Endothelial cell of umbilical vein (primary cell): ENCODE measurements at regions not wholly inside any gene's neighbourhood (a gene's known extent, or its start where the extent isn't known, plus 50 kb on each side); places are given as distances from the start of the nearest gene placed in this dataset.

Experiments
- BruUV-seq: library from RNA; stranded (reverse); fragments of 400-500 nt; replicated peaks from 2 replicates; lab custom pipeline; 2021; lab: Mats Ljungman, UMichigan
- CTCF ChIA-PET: fragments of 300-600, 350-600 bp; sonication (Branson Sonifier 250); formaldehyde crosslinking; loops from one replicate; lab custom pipeline; 2021; ENCODE audit warnings: antibody characterized with exemption, inconsistent platforms; lab: Charles Lee
- POLR2A ChIA-PET: fragments of 300-600, 350-600 bp; sonication (Branson Sonifier 250); formaldehyde crosslinking; loops from one replicate; lab custom pipeline; 2021; ENCODE audit warnings: antibody characterized with exemption, inconsistent platforms; lab: Charles Lee
- DNase-seq: peaks from one replicate; pipeline ENCODE4 v3.0.0-alpha.2; 2011; ENCODE audit warnings: low read depth, low spot score
- FAIRE-seq: peaks from 2 replicates; lab custom pipeline; 2011; peaks lifted over from hg19 to GRCh38; lab: Jason Lieb, UNC
- H2AFZ ChIP-seq: 2 replicates; pipeline ENCODE4 v1.6.0; 2012; ENCODE audit warnings: low read depth, low read length, control low read depth, inconsistent platforms
- H3K27ac ChIP-seq: 2 replicates; pipeline ENCODE4 v1.5.1; 2011; ENCODE audit warnings: low read depth, mild to moderate bottlenecking, control low read depth, low read length, moderate library complexity; ENCODE audit not compliant: insufficient read depth
- H3K27me3 ChIP-seq, 2 experiments: 2 replicates each; pipeline versions ENCODE4 v1.6.0 to v1.6.1; 2011; ENCODE audit warnings: low read length in 2 of 2, mixed read lengths in 1 of 2; ENCODE audit not compliant: control insufficient read depth in 2 of 2, insufficient read depth in 2 of 2
- H3K36me3 ChIP-seq, 2 experiments: 2 replicates in 1 of 2; 3 replicates in 1 of 2; pipeline ENCODE4 v1.5.1; 2011; ENCODE audit warnings: low read length in 2 of 2, mild to moderate bottlenecking in 1 of 2, moderate library complexity in 1 of 2; ENCODE audit not compliant: control insufficient read depth in 2 of 2, insufficient read depth in 2 of 2; ENCODE audit errors: extremely low read depth in 1 of 2
- H3K4me1 ChIP-seq: 3 replicates; pipeline ENCODE4 v1.5.1; 2011; ENCODE audit warnings: mild to moderate bottlenecking, low read length; ENCODE audit not compliant: control insufficient read depth, insufficient read depth; ENCODE audit errors: extremely low read depth
- H3K4me2 ChIP-seq: 2 replicates; pipeline ENCODE4 v1.6.1; 2011; ENCODE audit warnings: low read length, control low read depth, mixed read lengths; ENCODE audit not compliant: insufficient read depth
- H3K4me3 ChIP-seq, 3 experiments: fragments of 200-600 bp in 1 of 3; sonication (generic), shearing (Covaris generic) in 1 of 3; replicated peaks in 1 of 3; 2 replicates each; pipeline ENCODE4 v1.5.1; 2011 to 2016; ENCODE audit warnings: control low read depth in 3 of 3, low read length in 3 of 3, mild to moderate bottlenecking in 2 of 3, inconsistent platforms in 1 of 3, low read depth in 1 of 3, moderate library complexity in 1 of 3; ENCODE audit not compliant: insufficient read depth in 1 of 3
- H3K79me2 ChIP-seq: 2 replicates; pipeline ENCODE4 v1.6.0; 2012; ENCODE audit warnings: low read length, inconsistent platforms; ENCODE audit not compliant: control insufficient read depth, insufficient read depth
- H3K9ac ChIP-seq: replicated peaks from 2 replicates; pipeline ENCODE3; 2011; ENCODE audit warnings: low read length, control low read depth; ENCODE audit not compliant: insufficient read depth; ENCODE audit errors: extremely low read depth
- H3K9me1 ChIP-seq: replicated peaks from 3 replicates; pipeline ENCODE4 v1.6.0; 2011; ENCODE audit warnings: mild to moderate bottlenecking, low read length; ENCODE audit not compliant: control insufficient read depth, insufficient read depth; ENCODE audit errors: extremely low read depth
- H3K9me3 ChIP-seq: replicated peaks from 2 replicates; pipeline ENCODE4 v1.5.1; 2012; ENCODE audit warnings: low read length, inconsistent platforms; ENCODE audit not compliant: control insufficient read depth, insufficient read depth
- H4K20me1 ChIP-seq: replicated peaks from 2 replicates; pipeline ENCODE3; 2011; ENCODE audit warnings: mild to moderate bottlenecking, low read length; ENCODE audit not compliant: control insufficient read depth, insufficient read depth; ENCODE audit errors: extremely low read depth
- CTCF ChIP-seq, 2 donors: IDR thresholded peaks; 1 replicate in 1 of 2; 2 replicates in 1 of 2; pipeline ENCODE4 v1.5.1; 2011; ENCODE audit warnings: low read length in 2 of 2, mild to moderate bottlenecking in 2 of 2, moderate library complexity in 2 of 2, control low read depth in 1 of 2, inconsistent platforms in 1 of 2, low read depth in 1 of 2; ENCODE audit not compliant: insufficient read depth in 1 of 2; ENCODE audit errors: extremely low read depth in 1 of 2
- EZH2 ChIP-seq: IDR thresholded peaks from 2 replicates; pipeline ENCODE4 v1.6.1; 2012; ENCODE audit warnings: borderline replicate concordance, low read depth, mild to moderate bottlenecking, moderate library complexity, low read length, inconsistent platforms; ENCODE audit not compliant: severe bottlenecking
- FOS ChIP-seq: IDR thresholded peaks from 2 replicates; pipeline ENCODE4 v1.6.1; 2011; ENCODE audit warnings: mild to moderate bottlenecking, low read length, moderate library complexity, borderline replicate concordance; ENCODE audit not compliant: insufficient read depth
- GATA2 ChIP-seq: IDR thresholded peaks from 2 replicates; pipeline ENCODE4 v1.7.0; 2011; ENCODE audit warnings: low read depth, mild to moderate bottlenecking, moderate library complexity, mixed read lengths, low read length; ENCODE audit not compliant: insufficient read length, insufficient read depth
- JUN ChIP-seq: IDR thresholded peaks from 2 replicates; pipeline ENCODE4 v1.6.1; 2011; ENCODE audit warnings: borderline replicate concordance, low read depth; ENCODE audit not compliant: insufficient read length, insufficient read depth
- MAX ChIP-seq: IDR thresholded peaks from 2 replicates; pipeline ENCODE4 v1.6.1; 2011; ENCODE audit not compliant: insufficient read depth, insufficient read length
- MYC ChIP-seq: IDR thresholded peaks from one replicate; pipeline ENCODE4 v1.6.1; 2011; ENCODE audit warnings: mild to moderate bottlenecking, low read depth, low read length
- POLR2A ChIP-seq: IDR thresholded peaks from 2 replicates; pipeline ENCODE4 v1.6.1; 2012; ENCODE audit warnings: low read depth, mild to moderate bottlenecking, control low read depth, low read length
- POLR2AphosphoS5 ChIP-seq: IDR thresholded peaks from 2 replicates; pipeline ENCODE4 v1.6.1; 2012; ENCODE audit warnings: low read depth, mild to moderate bottlenecking, control low read depth, low read length, moderate library complexity; ENCODE audit not compliant: insufficient read depth
- dilution Hi-C: fragments of 300-500 bp; cut with MboI; formaldehyde crosslinking; loops from one replicate; pipeline ENCODE4 v1.15.0; 2019; ENCODE audit warnings: low sequenced_read_pairs; ENCODE audit not compliant: extremely low pct_ligation_motif_present
- intact Hi-C: fragments of 100-400 bp; cut with micrococcal nuclease; formaldehyde crosslinking; loops from one replicate; pipeline ENCODE4 v1.10.0; 2022

- DNase-seq, result no peak
- no peak overlapping the region for H3K4me3 ChIP-seq
- intact Hi-C loops, result loop anchor here (2.0 to 5.0 kb wide), 2 partner anchors 139 to 279 kb away; no protein-coding TSS in a partner anchor
- peaks cover 15% of the 10 kb centered on the region for H3K4me1 ChIP-seq
- H3K27me3 ChIP-seq, result no peaks in the 10 kb centered on the region
- no peak overlapping the region for H3K27ac ChIP-seq
- ChIA-PET POLR2A (no interaction called here), CTCF (no interaction called here)
- no TSS peak for BruUV-seq
- H3K4me2 ChIP-seq, result no peak overlapping the region
- dilution Hi-C loops, result no loop called here
- no peak for FAIRE-seq
- no peaks in the 10 kb centered on the region for H4K20me1 ChIP-seq
- H3K9ac ChIP-seq, result no peak overlapping the region
- H2AFZ ChIP-seq, result no peak overlapping the region
- no peaks in the 10 kb centered on the region for H3K79me2 ChIP-seq
- H3K36me3 ChIP-seq, result no peaks in the 10 kb centered on the region
- TF ChIP-seq GATA2, result no peak
- TF ChIP-seq MYC, result no peak
- no peak for TF ChIP-seq EZH2
- no peak for TF ChIP-seq FOS
- TF ChIP-seq POLR2A, result no peak
- no peak for TF ChIP-seq MAX
- TF ChIP-seq POLR2AphosphoS5, result no peak
- no peak for TF ChIP-seq JUN
- TF ChIP-seq CTCF (IDR thresholded peaks at IDR 0.05; ENCODE audit: extremely low read depth in 1 of 2, insufficient read depth in 1 of 2, low read depth in 1 of 2, low read length in 2 of 2), result no peak
- no peaks in the 10 kb centered on the region for H3K9me3 ChIP-seq
- H3K9me1 ChIP-seq, result no peaks in the 10 kb centered on the region
These were observed 178.3 kb downstream of the ACKR3 start for GRCh38 chr2:236747925-236748324.
